ENCODE measurements at regions not wholly inside any gene's neighbourhood (a gene's known extent, or its start where the extent isn't known, plus 50 kb on each side); places are given as distances from the start of the nearest gene placed in this dataset.

DNA sequence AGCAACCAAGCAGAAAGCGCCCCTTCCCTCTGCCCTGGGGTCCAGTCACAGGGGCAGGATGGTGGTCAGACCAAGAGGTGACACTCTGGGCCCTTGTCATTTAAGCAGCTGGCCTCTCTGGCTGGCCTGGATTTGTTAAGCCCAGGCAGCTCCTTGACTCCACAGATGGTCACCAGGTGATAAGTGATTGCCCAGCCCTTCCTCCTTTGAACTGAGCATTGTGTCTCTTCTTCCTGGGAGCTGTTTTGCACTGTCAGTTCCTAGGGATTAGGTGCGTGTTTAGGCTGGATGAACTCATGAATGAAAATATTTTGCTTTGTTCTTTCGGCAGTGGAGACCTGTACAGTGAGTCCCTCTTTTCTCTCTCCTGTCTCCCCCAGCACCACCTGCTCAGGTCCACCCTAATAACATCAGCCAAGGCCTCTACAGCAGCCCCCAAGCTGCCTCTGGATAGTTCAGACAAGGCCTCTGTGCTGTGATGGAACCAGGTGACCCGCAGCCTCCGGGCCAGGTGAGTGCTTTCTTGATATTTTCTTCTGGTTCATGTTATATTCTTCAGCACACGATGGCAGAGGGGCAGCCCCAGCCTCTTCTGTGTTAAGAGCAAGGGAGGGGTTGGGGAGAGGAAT is 139.7 kb upstream of the PITX1 start:
- in situ Hi-C loops (cut with MboI) = no loop called here
- no peak for TF ChIP-seq EZH2phosphoT487 (IDR thresholded peaks at IDR 0.05; ENCODE audit: insufficient read depth, low read depth)
- no peaks in the 10 kb centered on the region for H3K36me3 ChIP-seq (ENCODE audit: low read depth)

DNA sequence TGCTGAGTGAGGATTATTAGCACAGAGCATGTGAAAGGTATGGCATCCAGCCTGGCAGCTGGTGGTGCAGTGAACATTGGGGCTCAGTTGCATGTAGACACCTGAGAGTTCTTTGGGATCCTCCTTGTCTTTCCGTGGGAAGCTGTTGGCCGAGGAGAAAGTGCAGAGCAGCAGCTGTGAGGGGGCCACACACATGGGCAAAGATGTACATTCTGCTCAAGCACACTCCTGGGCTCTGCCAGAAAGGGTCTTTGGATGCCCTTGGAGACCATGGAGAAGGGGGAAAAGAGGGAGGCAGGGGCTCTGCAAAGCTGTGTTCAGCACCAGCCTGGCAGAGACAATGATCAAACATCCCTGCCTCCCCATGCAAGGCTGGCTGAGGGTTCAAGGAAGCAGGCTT is 138.7 kb upstream of the PITX1 start:
- Histone ChIP-seq H3F3A (ENCODE audit: insufficient read depth) (no peaks in the 10 kb centered on the region), H3K9me2 (ENCODE audit: insufficient read depth) (no peaks in the 10 kb centered on the region), H3K27me3 (replicated peaks; ENCODE audit: insufficient read depth) (peaks cover 46% of the 10 kb centered on the region), H3K79me2 (ENCODE audit: insufficient read depth) (no peaks in the 10 kb centered on the region), H3K4me3 (no peak overlapping the region), H2AFZ (no peak overlapping the region), H3K4me1 (ENCODE audit: insufficient read depth) (no peaks in the 10 kb centered on the region), H3K27ac (no peak overlapping the region), H3K36me3 (ENCODE audit: low read depth) (no peaks in the 10 kb centered on the region), H4K20me1 (ENCODE audit: insufficient read depth) (no peaks in the 10 kb centered on the region), H3K9me3 (ENCODE audit: low read depth) (no peaks in the 10 kb centered on the region), H3K9ac (no peak overlapping the region), H3K4me2 (ENCODE audit: unreplicated experiment) (no peak overlapping the region)
- no peak for DNase-seq
- in situ Hi-C loops (cut with MboI) = no loop called here
- WGBS, 2 experiments (ENCODE audit: low coverage in 1 of 2, low lambda C conversion rate in 2 of 2, missing lambda C conversion rate in 2 of 2) = 29 to 36% methylated on average over 2 of the region's 2 CpGs
- TF ChIP-seq EZH2phosphoT487 (IDR thresholded peaks at IDR 0.05; ENCODE audit: insufficient read depth, low read depth) = no peak
- no peak for TF ChIP-seq EZH2 (IDR thresholded peaks at IDR 0.05; ENCODE audit: insufficient read depth, poor library complexity, severe bottlenecking)

More for the DNA sequence above, 139.7 kb upstream of the PITX1 start:
- H3K4me1 ChIP-seq (ENCODE audit: insufficient read depth) = no peaks in the 10 kb centered on the region
- H3K4me2 ChIP-seq (ENCODE audit: unreplicated experiment) = no peak overlapping the region
- no peaks in the 10 kb centered on the region for H3K9me2 ChIP-seq (ENCODE audit: insufficient read depth)
- no peak overlapping the region for H3K27ac ChIP-seq
- no peaks in the 10 kb centered on the region for H4K20me1 ChIP-seq (ENCODE audit: insufficient read depth)
- H3K27me3 ChIP-seq (replicated peaks; ENCODE audit: insufficient read depth) = peaks cover 46% of the 10 kb centered on the region
- H3K79me2 ChIP-seq (ENCODE audit: insufficient read depth) = no peaks in the 10 kb centered on the region
- H3K4me3 ChIP-seq = no peak overlapping the region
- no peak overlapping the region for H2AFZ ChIP-seq
- DNase-seq = no peak
- H3K9ac ChIP-seq = no peak overlapping the region
- no peaks in the 10 kb centered on the region for H3K9me3 ChIP-seq (ENCODE audit: low read depth)
- H3F3A ChIP-seq (ENCODE audit: insufficient read depth) = no peaks in the 10 kb centered on the region
- WGBS, 2 experiments (ENCODE audit: low coverage in 1 of 2, low lambda C conversion rate in 2 of 2, missing lambda C conversion rate in 2 of 2) = 21 to 24% methylated on average over 6 of the region's 6 CpGs

DNA sequence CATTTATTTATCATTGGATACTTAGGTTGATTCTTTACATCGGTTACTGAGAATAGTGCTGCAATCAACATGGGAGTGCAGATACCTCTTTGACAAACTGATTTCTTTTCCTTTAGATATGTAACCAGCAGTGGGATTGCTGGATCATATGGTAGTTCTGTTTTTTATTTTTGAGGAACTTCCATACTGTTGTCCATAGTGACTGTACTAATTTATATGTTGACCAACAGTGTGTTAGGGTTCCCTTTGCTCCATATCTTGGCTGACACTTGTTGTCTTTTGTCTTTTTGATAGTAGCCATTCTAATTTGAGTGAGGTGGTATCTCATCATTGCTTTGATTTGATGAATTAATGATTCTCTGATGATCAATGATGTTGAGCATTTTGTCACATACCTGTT is 137.3 kb upstream of the PITX1 start:
- H3K9me3 ChIP-seq (ENCODE audit: low read depth) = no peaks in the 10 kb centered on the region
- TF ChIP-seq EZH2phosphoT487 (IDR thresholded peaks at IDR 0.05; ENCODE audit: insufficient read depth, low read depth) = no peak
- no peak for TF ChIP-seq EZH2 (IDR thresholded peaks at IDR 0.05; ENCODE audit: insufficient read depth, poor library complexity, severe bottlenecking)
- no peaks in the 10 kb centered on the region for H3K9me2 ChIP-seq (ENCODE audit: insufficient read depth)
- no peaks in the 10 kb centered on the region for H3K79me2 ChIP-seq (ENCODE audit: insufficient read depth)
- no peaks in the 10 kb centered on the region for H3K4me1 ChIP-seq (ENCODE audit: insufficient read depth)
- peaks cover 45% of the 10 kb centered on the region for H3K27me3 ChIP-seq (replicated peaks; ENCODE audit: insufficient read depth)
- WGBS, 2 experiments (ENCODE audit: low coverage in 1 of 2, low lambda C conversion rate in 2 of 2, missing lambda C conversion rate in 2 of 2) = 65 to 79% methylated on average over 1 of the region's 1 CpG
- H3F3A ChIP-seq (ENCODE audit: insufficient read depth) = no peaks in the 10 kb centered on the region
- H4K20me1 ChIP-seq (ENCODE audit: insufficient read depth) = no peaks in the 10 kb centered on the region
- no peaks in the 10 kb centered on the region for H3K36me3 ChIP-seq (ENCODE audit: low read depth)
- no peak overlapping the region for H3K4me2 ChIP-seq (ENCODE audit: unreplicated experiment)
- in situ Hi-C loops (cut with MboI) = no loop called here
- no peak overlapping the region for H3K4me3 ChIP-seq
- H3K9ac ChIP-seq = no peak overlapping the region
- no peak for DNase-seq
- H3K27ac ChIP-seq = no peak overlapping the region
- H2AFZ ChIP-seq = no peak overlapping the region

DNA sequence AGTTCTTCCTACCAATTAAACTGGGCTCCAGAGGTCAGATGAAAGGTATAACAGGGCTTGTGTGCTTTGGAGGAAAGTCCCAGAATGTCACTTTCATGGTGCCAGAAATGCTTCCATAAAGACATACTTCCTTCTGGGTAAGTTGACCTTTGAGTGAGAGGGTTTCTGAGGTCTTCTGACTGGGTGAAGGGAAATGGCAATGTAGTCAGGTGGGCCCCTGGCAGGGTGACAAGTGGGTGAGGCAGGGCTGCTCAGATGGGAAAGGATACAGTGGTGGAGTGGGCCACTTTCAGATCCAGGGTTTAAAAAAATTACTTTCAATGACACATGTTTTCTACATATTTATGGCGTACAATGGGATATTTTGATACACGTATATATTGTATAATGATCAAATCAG is 136.5 kb upstream of the PITX1 start:
- in situ Hi-C loops (cut with MboI) = no loop called here
- H3F3A ChIP-seq (ENCODE audit: insufficient read depth) = no peaks in the 10 kb centered on the region
- no peak for DNase-seq
- no peaks in the 10 kb centered on the region for H3K4me1 ChIP-seq (ENCODE audit: insufficient read depth)
- no peaks in the 10 kb centered on the region for H3K36me3 ChIP-seq (ENCODE audit: low read depth)
- H3K9ac ChIP-seq = no peak overlapping the region
- no peak overlapping the region for H3K4me2 ChIP-seq (ENCODE audit: unreplicated experiment)
- H3K9me3 ChIP-seq (ENCODE audit: low read depth) = no peaks in the 10 kb centered on the region
- H3K27me3 ChIP-seq (replicated peaks; ENCODE audit: insufficient read depth) = peaks cover 52% of the 10 kb centered on the region
- H4K20me1 ChIP-seq (ENCODE audit: insufficient read depth) = no peaks in the 10 kb centered on the region
- H3K79me2 ChIP-seq (ENCODE audit: insufficient read depth) = no peaks in the 10 kb centered on the region
- no peak overlapping the region for H2AFZ ChIP-seq
- WGBS, 2 experiments (ENCODE audit: low coverage in 1 of 2, low lambda C conversion rate in 2 of 2, missing lambda C conversion rate in 2 of 2) = 21 to 26% methylated on average over 2 of the region's 2 CpGs
- H3K9me2 ChIP-seq (ENCODE audit: insufficient read depth) = no peaks in the 10 kb centered on the region
- TF ChIP-seq EZH2 (IDR thresholded peaks at IDR 0.05; ENCODE audit: insufficient read depth, poor library complexity, severe bottlenecking) (no peak), EZH2phosphoT487 (IDR thresholded peaks at IDR 0.05; ENCODE audit: insufficient read depth, low read depth) (no peak)
- no peak overlapping the region for H3K27ac ChIP-seq
- no peak overlapping the region for H3K4me3 ChIP-seq

DNA sequence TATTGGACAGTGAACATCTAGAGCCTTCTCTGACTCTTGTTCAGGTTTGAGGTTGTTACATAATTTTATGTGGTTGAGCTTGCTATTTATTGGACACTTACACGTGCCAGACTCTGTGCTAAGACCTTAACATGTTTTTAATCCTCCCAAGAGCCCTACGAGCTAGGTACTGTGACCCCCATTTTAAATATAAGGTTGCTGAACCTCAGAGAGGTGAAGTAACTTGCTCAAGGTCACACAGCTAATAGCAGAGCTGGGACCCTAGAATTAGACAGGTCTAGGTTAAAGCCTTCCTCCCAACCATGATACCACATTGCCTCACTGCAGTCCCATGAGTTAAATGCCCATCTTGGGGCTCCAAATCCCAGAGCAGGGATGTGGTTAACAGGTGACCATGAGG is 135.7 kb upstream of the PITX1 start:
- TF ChIP-seq EZH2 (IDR thresholded peaks at IDR 0.05; ENCODE audit: insufficient read depth, poor library complexity, severe bottlenecking) = no peak
- TF ChIP-seq EZH2phosphoT487 (IDR thresholded peaks at IDR 0.05; ENCODE audit: insufficient read depth, low read depth) = no peak
- no peaks in the 10 kb centered on the region for H3K9me3 ChIP-seq (ENCODE audit: low read depth)
- no peak overlapping the region for H3K4me2 ChIP-seq (ENCODE audit: unreplicated experiment)
- no peak overlapping the region for H3K27ac ChIP-seq
- H3K36me3 ChIP-seq (ENCODE audit: low read depth) = no peaks in the 10 kb centered on the region
- H3F3A ChIP-seq (ENCODE audit: insufficient read depth) = no peaks in the 10 kb centered on the region
- no peaks in the 10 kb centered on the region for H3K9me2 ChIP-seq (ENCODE audit: insufficient read depth)
- no peaks in the 10 kb centered on the region for H3K79me2 ChIP-seq (ENCODE audit: insufficient read depth)
- no peak for DNase-seq
- no peak overlapping the region for H2AFZ ChIP-seq
- 9 to 12% methylated on average over 2 of the region's 2 CpGs for WGBS, 2 experiments (ENCODE audit: low coverage in 1 of 2, low lambda C conversion rate in 2 of 2, missing lambda C conversion rate in 2 of 2)
- H3K27me3 ChIP-seq (replicated peaks; ENCODE audit: insufficient read depth) = peaks cover 52% of the 10 kb centered on the region
- H3K9ac ChIP-seq = no peak overlapping the region
- H4K20me1 ChIP-seq (ENCODE audit: insufficient read depth) = no peaks in the 10 kb centered on the region
- no peak overlapping the region for H3K4me3 ChIP-seq
- H3K4me1 ChIP-seq (ENCODE audit: insufficient read depth) = no peaks in the 10 kb centered on the region
- in situ Hi-C loops (cut with MboI) = no loop called here
